ENCODE measurements at regions not wholly inside any gene's neighbourhood (a gene's known extent, or its start where the extent isn't known, plus 50 kb on each side); places are given as distances from the start of the nearest gene placed in this dataset.

DNA sequence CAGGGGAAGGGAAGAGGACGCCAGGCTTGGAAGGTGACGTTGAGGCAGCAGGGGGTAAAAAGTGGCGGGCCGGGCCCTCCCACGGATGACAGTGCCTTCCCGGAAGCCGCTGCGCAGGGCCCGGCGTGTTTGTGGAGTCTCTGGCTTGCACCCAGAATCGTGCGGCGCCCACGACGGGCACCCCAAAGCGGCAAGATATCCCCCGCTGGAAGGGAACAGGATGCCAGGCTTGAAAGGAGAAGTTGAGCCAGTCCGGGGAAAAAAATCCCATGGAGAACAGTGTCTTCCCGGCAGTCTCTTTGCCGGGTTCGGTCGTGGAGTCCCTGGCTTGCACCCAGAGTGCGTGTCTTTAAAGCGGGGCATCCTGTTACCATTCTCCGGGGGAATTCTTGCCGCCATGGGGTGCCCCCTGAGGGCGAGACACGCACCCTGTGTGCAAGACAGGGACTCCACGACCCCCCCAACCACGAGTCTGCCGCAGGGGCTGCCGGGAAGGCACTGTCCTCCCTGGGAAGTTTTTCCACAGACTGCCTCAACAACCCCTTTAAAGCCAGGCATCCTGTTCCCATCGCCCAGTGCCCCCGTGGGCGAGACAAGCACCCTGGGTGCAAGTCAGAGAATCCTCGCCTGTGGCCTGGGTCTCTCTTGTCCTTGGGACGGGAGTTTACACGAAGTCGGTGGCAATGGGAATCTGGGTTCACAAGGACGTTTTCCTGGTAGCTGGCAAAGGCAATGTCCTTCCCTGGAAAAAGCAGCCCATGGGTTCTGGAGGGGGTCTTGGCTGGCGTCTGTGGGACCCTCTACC lies 156.1 kb upstream of the ALG10B start:
- no peak for DNase-seq (ENCODE audit: insufficient read length, low spot score)
- TF ChIP-seq, protein P1, sequence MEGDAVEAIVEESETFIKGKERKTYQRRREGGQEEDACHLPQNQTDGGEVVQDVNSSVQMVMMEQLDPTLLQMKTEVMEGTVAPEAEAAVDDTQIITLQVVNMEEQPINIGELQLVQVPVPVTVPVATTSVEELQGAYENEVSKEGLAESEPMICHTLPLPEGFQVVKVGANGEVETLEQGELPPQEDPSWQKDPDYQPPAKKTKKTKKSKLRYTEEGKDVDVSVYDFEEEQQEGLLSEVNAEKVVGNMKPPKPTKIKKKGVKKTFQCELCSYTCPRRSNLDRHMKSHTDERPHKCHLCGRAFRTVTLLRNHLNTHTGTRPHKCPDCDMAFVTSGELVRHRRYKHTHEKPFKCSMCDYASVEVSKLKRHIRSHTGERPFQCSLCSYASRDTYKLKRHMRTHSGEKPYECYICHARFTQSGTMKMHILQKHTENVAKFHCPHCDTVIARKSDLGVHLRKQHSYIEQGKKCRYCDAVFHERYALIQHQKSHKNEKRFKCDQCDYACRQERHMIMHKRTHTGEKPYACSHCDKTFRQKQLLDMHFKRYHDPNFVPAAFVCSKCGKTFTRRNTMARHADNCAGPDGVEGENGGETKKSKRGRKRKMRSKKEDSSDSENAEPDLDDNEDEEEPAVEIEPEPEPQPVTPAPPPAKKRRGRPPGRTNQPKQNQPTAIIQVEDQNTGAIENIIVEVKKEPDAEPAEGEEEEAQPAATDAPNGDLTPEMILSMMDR (IDR thresholded peaks at IDR 0.05; ENCODE audit: insufficient read depth, missing control alignments): no peak
- FAIRE-seq: no peak

DNA sequence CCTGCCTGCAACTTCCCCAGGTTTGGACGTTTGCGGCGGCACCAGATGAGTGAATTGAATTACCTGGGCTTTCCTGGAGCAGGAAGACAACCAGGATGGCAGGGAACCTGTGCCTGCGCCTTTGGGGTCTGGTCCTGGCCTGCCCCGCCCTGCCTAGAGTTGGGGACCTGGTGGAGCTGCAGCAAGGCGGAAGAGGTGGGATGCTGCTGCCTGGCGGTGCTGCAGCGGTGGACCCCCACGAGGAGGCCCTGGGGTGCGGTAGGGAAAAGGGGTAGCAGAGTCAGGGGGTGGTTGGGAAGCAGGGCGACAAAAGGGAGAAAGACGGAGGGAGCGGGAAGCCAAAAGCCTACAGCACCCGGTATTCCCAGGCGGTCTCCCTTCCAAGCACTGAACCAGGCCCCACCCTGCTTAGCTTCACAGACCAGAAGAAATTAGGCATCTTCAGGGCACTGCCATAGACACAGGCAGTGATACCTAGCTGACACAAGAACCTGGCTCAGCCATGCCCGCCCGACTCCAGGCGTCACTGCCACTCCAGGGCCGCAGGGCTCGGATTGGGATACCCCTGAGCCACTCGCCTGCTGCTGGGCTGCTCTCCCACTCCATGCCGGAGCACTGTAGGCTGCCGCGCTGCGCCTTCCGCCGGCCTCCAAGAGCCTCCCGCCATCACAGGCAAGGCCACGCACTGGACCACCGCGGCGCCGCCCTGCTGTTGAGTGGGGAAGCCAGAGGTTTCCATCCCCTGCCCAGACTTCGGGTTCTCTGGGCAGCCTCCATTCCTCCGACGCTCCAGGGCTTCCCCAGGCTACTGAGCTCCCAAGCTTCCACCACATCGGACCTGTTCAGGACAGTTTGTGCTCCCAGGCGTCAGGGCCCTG lies 155.2 kb upstream of the ALG10B start:
- TF ChIP-seq, protein P1 (IDR thresholded peaks at IDR 0.05; ENCODE audit: insufficient read depth, missing control alignments): no peak
- DNase-seq (ENCODE audit: insufficient read length, low spot score) (no peak), FAIRE-seq (no peak)

DNA sequence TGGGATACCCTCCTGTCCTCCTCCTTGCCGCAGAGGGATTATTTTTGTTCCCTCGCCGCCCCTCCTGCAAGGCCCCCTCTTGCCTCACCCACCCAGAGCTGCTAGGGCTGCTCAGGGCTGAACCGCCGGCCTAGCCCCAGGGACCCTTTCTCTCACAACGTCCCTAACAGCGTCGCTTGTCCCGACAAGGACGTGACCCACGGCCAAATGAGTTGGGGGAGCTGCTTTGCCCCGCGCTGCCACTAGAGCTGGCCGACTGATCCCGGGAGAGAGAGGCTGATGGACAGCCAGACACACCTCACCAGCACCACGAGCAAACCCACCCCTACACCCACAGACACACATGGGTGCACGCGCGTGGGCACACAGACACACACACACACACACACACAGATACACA lies 154.6 kb upstream of the ALG10B start:
- no peak for FAIRE-seq
- DNase-seq (ENCODE audit: insufficient read length, low spot score): no peak
- TF ChIP-seq, protein P1 (IDR thresholded peaks at IDR 0.05; ENCODE audit: insufficient read depth, missing control alignments): no peak

DNA sequence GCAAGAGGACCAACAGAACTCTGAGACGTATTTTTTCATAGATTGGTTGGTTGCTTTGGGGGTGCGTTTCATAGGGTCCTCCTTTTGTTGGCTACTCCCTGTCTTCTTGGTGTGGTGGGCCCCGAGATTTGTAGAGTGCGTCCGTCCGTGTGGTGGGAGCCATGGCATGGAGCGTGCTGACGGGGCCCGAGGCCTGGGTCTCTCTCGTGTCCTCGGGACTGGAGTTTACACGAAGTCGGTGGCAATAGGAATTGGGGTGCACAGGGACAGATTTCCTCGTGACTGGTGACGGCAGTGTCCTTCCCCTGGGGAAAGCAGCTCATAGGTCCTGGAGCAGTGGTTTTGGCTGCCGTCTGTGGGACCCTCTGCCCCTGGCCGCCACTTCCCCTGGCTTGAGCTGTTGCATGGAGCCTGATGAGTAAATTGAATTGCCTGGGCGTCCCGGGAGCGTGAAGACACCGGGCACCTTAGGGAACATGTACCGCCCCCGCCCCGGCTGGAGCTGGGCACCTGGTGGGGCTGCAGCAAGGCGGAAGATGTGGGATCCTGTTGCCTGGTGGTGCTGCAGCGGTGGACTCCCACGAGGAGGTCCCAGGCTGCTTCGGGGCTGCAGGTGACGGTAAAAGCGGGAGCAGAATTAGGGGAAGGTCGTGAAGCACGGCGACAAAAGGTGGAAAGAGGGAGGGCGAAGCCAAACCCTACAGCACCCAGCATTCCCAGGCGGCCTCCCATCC lies 153.7 kb upstream of the ALG10B start:
- DNase-seq (ENCODE audit: insufficient read length, low spot score): no peak
- TF ChIP-seq, protein P1 (IDR thresholded peaks at IDR 0.05; ENCODE audit: insufficient read depth, missing control alignments): no peak
- FAIRE-seq: no peak

DNA sequence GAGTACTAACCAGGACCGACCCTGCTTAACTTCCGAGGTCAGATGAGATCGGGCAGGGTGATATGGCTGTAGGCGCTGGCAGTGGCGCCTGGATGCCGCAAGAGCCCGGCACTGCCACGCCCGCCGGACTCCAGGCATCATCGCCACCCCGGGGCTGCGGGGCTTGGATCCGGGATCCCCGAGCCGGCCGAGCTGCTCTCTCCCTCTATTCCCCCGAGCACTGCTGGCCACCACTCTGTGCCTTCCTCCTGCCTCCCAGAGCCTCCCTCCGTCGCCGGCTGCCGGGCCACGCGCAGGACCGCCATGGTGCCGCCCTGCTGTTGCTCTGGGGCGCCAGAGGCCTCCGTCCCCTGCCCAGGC lies 153.2 kb upstream of the ALG10B start:
- TF ChIP-seq, protein P1 (IDR thresholded peaks at IDR 0.05; ENCODE audit: insufficient read depth, missing control alignments): no peak
- no peak for DNase-seq (ENCODE audit: insufficient read length, low spot score)
- no peak for FAIRE-seq

DNA sequence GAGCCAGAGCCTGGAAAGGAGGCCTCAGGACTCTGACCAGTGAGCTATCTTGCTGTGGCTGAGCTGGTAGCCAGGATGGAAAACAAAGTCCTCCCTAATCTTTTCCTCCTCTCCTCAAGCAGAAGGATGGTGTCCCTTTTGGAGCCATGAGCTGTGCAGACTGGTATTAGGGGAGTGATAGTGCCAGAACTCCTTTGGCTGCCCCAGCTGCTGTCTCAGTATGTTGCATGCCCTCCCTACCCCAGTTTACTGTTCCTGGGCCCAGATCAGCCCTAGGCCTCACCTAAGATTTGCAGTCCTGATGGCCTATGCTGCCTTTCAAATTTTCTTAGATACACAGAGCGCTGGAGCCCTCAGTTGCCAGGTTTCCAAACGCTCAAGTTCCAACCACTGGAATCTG lies 150.3 kb upstream of the ALG10B start:
- FAIRE-seq: no peak
- TF ChIP-seq, protein P1 (IDR thresholded peaks at IDR 0.05; ENCODE audit: insufficient read depth, missing control alignments): no peak
- DNase-seq (ENCODE audit: insufficient read length, low spot score): no peak

Data from D721Med (cell line).